B cell (primary cell): ENCODE measurements at regions not wholly inside any gene's neighbourhood (a gene's known extent, or its start where the extent isn't known, plus 50 kb on each side); places are given as distances from the start of the nearest gene placed in this dataset.

Source experiments
- CTCF ChIP-seq: fragments of 200-600 bp; IDR thresholded peaks from one replicate; pipeline ENCODE4 v1.8.0; 2022; ENCODE audit warnings: antibody characterized with exemption, mild to moderate bottlenecking
- EZH2 ChIP-seq: IDR thresholded peaks from 2 replicates; pipeline ENCODE4 v1.6.1; 2012; ENCODE audit warnings: borderline replicate concordance, low read depth, mild to moderate bottlenecking, moderate library complexity, low read length; ENCODE audit not compliant: insufficient read depth, poor library complexity, severe bottlenecking

GRCh38 chr5:25694801-25695200 lies 1050.0 kb upstream of the CDH10 start:
- TF ChIP-seq CTCF (no peak), EZH2 (no peak)
